NB4 (cell line): ENCODE measurements at regions not wholly inside any gene's neighbourhood (a gene's known extent, or its start where the extent isn't known, plus 50 kb on each side); places are given as distances from the start of the nearest gene placed in this dataset.
"Not testable (repeated sequence)": the region's sequence is repeated elsewhere in the genome, so short reads cannot be mapped to it uniquely, and the experiment has no call there.

ENCODE experiments used
- POLR2A ChIP-seq: IDR thresholded peaks from 2 replicates; pipeline ENCODE4 v1.6.1; 2011; ENCODE audit warnings: mild to moderate bottlenecking; ENCODE audit not compliant: insufficient read length; ENCODE audit errors: extremely low read depth
- TF ChIP-seq, protein P1 (sequence below): IDR thresholded peaks from one replicate; pipeline ENCODE4 v1.5.1; 2012; ENCODE audit warnings: low read depth, low read length

- TF ChIP-seq, protein P1, sequence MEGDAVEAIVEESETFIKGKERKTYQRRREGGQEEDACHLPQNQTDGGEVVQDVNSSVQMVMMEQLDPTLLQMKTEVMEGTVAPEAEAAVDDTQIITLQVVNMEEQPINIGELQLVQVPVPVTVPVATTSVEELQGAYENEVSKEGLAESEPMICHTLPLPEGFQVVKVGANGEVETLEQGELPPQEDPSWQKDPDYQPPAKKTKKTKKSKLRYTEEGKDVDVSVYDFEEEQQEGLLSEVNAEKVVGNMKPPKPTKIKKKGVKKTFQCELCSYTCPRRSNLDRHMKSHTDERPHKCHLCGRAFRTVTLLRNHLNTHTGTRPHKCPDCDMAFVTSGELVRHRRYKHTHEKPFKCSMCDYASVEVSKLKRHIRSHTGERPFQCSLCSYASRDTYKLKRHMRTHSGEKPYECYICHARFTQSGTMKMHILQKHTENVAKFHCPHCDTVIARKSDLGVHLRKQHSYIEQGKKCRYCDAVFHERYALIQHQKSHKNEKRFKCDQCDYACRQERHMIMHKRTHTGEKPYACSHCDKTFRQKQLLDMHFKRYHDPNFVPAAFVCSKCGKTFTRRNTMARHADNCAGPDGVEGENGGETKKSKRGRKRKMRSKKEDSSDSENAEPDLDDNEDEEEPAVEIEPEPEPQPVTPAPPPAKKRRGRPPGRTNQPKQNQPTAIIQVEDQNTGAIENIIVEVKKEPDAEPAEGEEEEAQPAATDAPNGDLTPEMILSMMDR = not testable (repeated sequence)
- not testable (repeated sequence) for TF ChIP-seq POLR2A
These were observed 1611.6 kb downstream of the SPATA31A7 start for GRCh38 chr9:62801372-62801811.
